Astrocyte (in vitro differentiated cells and primary cell): ENCODE measurements at regions not wholly inside any gene's neighbourhood (a gene's known extent, or its start where the extent isn't known, plus 50 kb on each side); places are given as distances from the start of the nearest gene placed in this dataset.
A peak's percentile ranks its signal among the peaks of the same experiment; 100 is the strongest.

ENCODE experiments used
- DNase-seq: peaks from one replicate; pipeline ENCODE4 v3.0.0-alpha.2; 2010; ENCODE audit warnings: low read depth
- FAIRE-seq: peaks from 2 replicates; lab custom pipeline; 2011; peaks lifted over from hg19 to GRCh38; lab: Jason Lieb, UNC
- H2AFZ ChIP-seq: 2 replicates; pipeline ENCODE4 v1.6.0; 2012; ENCODE audit warnings: low read depth, low read length, inconsistent platforms
- H3K27ac ChIP-seq: 2 replicates; pipeline ENCODE4 v1.5.1; 2011; ENCODE audit warnings: low read depth, low read length, inconsistent platforms
- H3K27me3 ChIP-seq: 2 replicates; pipeline ENCODE4 v1.6.0; 2011; ENCODE audit warnings: low read length, inconsistent platforms; ENCODE audit not compliant: insufficient read depth
- H3K36me3 ChIP-seq: 2 replicates; pipeline ENCODE4 v1.5.1; 2011; ENCODE audit warnings: low read length, inconsistent platforms; ENCODE audit not compliant: insufficient read depth
- H3K4me1 ChIP-seq: 2 replicates; pipeline ENCODE4 v1.5.1; 2011; ENCODE audit warnings: low read length, inconsistent platforms; ENCODE audit not compliant: insufficient read depth
- H3K4me2 ChIP-seq: 2 replicates; pipeline ENCODE4 v1.6.0; 2012; ENCODE audit warnings: low read length, inconsistent platforms
- H3K4me3 ChIP-seq: 2 replicates; pipeline ENCODE4 v1.5.1; 2011; ENCODE audit warnings: low read depth, mild to moderate bottlenecking, low read length, inconsistent platforms; ENCODE audit not compliant: insufficient read depth
- H3K79me2 ChIP-seq: 2 replicates; pipeline ENCODE4 v1.6.0; 2012; ENCODE audit warnings: mild to moderate bottlenecking, low read length, inconsistent platforms; ENCODE audit not compliant: insufficient read depth
- H3K9ac ChIP-seq: 2 replicates; pipeline ENCODE4 v1.6.0; 2012; ENCODE audit warnings: mild to moderate bottlenecking, low read length, inconsistent platforms
- H3K9me3 ChIP-seq: 2 replicates; pipeline ENCODE4 v1.5.1; 2012; ENCODE audit warnings: low read depth, mild to moderate bottlenecking, low read length, inconsistent platforms; ENCODE audit not compliant: insufficient read depth
- H4K20me1 ChIP-seq: 2 replicates; pipeline ENCODE4 v1.6.0; 2012; ENCODE audit warnings: low read length, inconsistent platforms; ENCODE audit not compliant: insufficient read depth
- H3K27ac Mint-ChIP-seq: one replicate; pipeline ENCODE4 v1.8.0; 2021; ENCODE audit warnings: mild to moderate bottlenecking, mixed read lengths; ENCODE audit not compliant: unreplicated experiment
- H3K27me3 Mint-ChIP-seq: one replicate; pipeline ENCODE4 v1.8.0; 2021; ENCODE audit warnings: low read depth, mixed read lengths; ENCODE audit not compliant: unreplicated experiment
- H3K36me3 Mint-ChIP-seq: one replicate; pipeline ENCODE4 v1.8.0; 2021; ENCODE audit warnings: low read depth, mixed read lengths; ENCODE audit not compliant: unreplicated experiment
- H3K4me1 Mint-ChIP-seq: one replicate; pipeline ENCODE4 v1.8.0; 2021; ENCODE audit warnings: low read depth, mixed read lengths; ENCODE audit not compliant: unreplicated experiment
- H3K4me3 Mint-ChIP-seq: one replicate; pipeline ENCODE4 v1.8.0; 2021; ENCODE audit warnings: mild to moderate bottlenecking, moderate library complexity, mixed read lengths; ENCODE audit not compliant: unreplicated experiment
- H3K9me3 Mint-ChIP-seq: one replicate; pipeline ENCODE4 v1.8.0; 2021; ENCODE audit warnings: mild to moderate bottlenecking, mixed read lengths; ENCODE audit not compliant: unreplicated experiment
- EZH2 ChIP-seq: IDR thresholded peaks from 2 replicates; pipeline ENCODE4 v1.6.1; 2012; ENCODE audit warnings: mild to moderate bottlenecking, low read length, inconsistent platforms; ENCODE audit not compliant: insufficient read depth
- TF ChIP-seq, protein P1 (sequence below): IDR thresholded peaks from 2 replicates; pipeline ENCODE4 v1.5.1; 2011; ENCODE audit warnings: low read depth, mild to moderate bottlenecking, inconsistent platforms, low read length, moderate library complexity; ENCODE audit not compliant: insufficient read depth

DNA sequence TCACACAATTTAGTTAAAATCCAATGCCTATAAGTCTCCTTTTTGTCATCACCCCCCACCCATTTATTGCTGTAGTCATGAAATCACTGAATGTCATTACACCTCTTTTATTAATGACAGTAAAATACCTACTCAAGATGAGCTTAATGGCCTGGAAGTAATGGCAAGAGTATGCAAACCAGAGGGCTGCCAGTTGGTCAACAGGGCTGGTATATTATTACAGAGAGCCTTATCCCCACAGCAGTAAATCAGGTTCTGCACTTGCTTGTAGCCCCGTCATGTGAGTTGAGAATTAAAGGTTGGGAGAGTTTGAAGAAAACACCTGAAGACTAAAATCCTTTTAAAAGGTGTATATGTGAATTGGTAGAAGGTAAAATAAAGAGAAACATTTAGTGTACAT is 372.4 kb downstream of the MAT2B start:
- Histone ChIP-seq H3K9ac (no peak overlapping the region), H3K4me3 (no peak overlapping the region), H3K79me2 (no peaks in the 10 kb centered on the region), H3K27ac (no peak overlapping the region), H3K36me3 (no peaks in the 10 kb centered on the region), H2AFZ (no peak overlapping the region), H3K4me2 (no peak overlapping the region), H3K27me3 (no peaks in the 10 kb centered on the region), H4K20me1 (no peaks in the 10 kb centered on the region), H3K4me1 (no peaks in the 10 kb centered on the region), H3K9me3 (no peaks in the 10 kb centered on the region)
- H3K4me1 Mint-ChIP-seq, result peaks cover 2% of the 10 kb centered on the region
- no peak overlapping the region for H3K4me3 Mint-ChIP-seq
- TF ChIP-seq, protein P1, sequence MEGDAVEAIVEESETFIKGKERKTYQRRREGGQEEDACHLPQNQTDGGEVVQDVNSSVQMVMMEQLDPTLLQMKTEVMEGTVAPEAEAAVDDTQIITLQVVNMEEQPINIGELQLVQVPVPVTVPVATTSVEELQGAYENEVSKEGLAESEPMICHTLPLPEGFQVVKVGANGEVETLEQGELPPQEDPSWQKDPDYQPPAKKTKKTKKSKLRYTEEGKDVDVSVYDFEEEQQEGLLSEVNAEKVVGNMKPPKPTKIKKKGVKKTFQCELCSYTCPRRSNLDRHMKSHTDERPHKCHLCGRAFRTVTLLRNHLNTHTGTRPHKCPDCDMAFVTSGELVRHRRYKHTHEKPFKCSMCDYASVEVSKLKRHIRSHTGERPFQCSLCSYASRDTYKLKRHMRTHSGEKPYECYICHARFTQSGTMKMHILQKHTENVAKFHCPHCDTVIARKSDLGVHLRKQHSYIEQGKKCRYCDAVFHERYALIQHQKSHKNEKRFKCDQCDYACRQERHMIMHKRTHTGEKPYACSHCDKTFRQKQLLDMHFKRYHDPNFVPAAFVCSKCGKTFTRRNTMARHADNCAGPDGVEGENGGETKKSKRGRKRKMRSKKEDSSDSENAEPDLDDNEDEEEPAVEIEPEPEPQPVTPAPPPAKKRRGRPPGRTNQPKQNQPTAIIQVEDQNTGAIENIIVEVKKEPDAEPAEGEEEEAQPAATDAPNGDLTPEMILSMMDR, result no peak
- no peak for TF ChIP-seq EZH2
- no peaks in the 10 kb centered on the region for H3K36me3 Mint-ChIP-seq
- H3K9me3 Mint-ChIP-seq, result no peaks in the 10 kb centered on the region
- no peaks in the 10 kb centered on the region for H3K27me3 Mint-ChIP-seq
- no peak for FAIRE-seq
- peak; percentile 35 for DNase-seq
- H3K27ac Mint-ChIP-seq, result no peak overlapping the region

DNA sequence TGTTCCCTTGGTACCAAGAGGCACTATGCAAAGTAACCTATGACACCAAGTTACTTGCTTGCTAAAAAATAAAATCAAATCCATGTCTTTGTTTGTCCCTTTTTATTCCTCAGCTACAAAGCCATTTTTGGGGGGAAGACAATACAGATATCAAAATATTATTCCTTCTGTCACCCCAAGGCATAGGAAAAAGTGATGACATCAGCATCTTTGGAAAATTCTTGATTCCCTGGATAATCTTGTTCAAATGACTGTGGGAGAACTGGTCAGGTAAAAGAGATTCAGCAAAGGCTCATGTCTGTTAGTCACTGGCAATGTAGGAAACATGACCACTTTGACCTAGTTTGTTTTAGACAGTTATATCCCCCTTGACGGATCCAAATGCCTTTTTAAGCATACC is 373.1 kb downstream of the MAT2B start:
- Histone ChIP-seq H3K36me3 (no peaks in the 10 kb centered on the region), H3K79me2 (no peaks in the 10 kb centered on the region), H3K4me1 (no peaks in the 10 kb centered on the region), H3K4me2 (no peak overlapping the region), H4K20me1 (no peaks in the 10 kb centered on the region), H3K9ac (no peak overlapping the region), H3K9me3 (no peaks in the 10 kb centered on the region), H3K27me3 (no peaks in the 10 kb centered on the region), H2AFZ (no peak overlapping the region), H3K4me3 (no peak overlapping the region), H3K27ac (no peak overlapping the region)
- H3K27ac Mint-ChIP-seq, result no peak overlapping the region
- no peak for FAIRE-seq
- no peaks in the 10 kb centered on the region for H3K27me3 Mint-ChIP-seq
- no peaks in the 10 kb centered on the region for H3K36me3 Mint-ChIP-seq
- no peak overlapping the region for H3K4me3 Mint-ChIP-seq
- H3K4me1 Mint-ChIP-seq, result peaks cover 2% of the 10 kb centered on the region
- TF ChIP-seq, protein P1, result no peak
- TF ChIP-seq EZH2, result no peak
- DNase-seq, result no peak
- H3K9me3 Mint-ChIP-seq, result no peaks in the 10 kb centered on the region

DNA sequence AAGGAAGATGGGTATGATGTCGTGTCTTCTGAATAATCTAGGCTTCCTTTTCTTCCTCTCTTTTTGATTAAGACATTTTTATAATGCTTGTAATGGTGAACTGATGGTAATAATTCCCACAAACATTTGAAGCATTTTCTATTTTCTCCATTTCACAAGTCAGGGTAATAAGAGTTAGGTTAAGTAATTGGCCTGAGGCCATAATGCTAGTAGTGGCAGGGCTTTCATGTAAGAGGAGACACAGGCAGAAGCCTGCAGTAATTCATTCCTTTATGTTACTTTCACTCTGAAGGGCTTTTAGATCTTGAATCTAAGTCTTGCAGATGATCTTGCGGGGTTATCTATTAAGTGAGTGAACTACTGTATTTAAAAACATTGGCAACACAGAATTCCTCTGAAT is 374.9 kb downstream of the MAT2B start:
- no peak for TF ChIP-seq EZH2
- TF ChIP-seq, protein P1, result no peak
- H3K9me3 ChIP-seq, result no peaks in the 10 kb centered on the region
- H3K36me3 ChIP-seq, result no peaks in the 10 kb centered on the region
- no peak overlapping the region for H3K4me2 ChIP-seq
- H3K4me3 ChIP-seq, result no peak overlapping the region
- no peak overlapping the region for H3K27ac ChIP-seq
- H3K9ac ChIP-seq, result no peak overlapping the region
- no peaks in the 10 kb centered on the region for H3K36me3 Mint-ChIP-seq
- H3K4me1 Mint-ChIP-seq, result no peaks in the 10 kb centered on the region
- no peaks in the 10 kb centered on the region for H3K4me1 ChIP-seq
- no peak overlapping the region for H3K27ac Mint-ChIP-seq
- H2AFZ ChIP-seq, result no peak overlapping the region
- peak; percentile 79 for DNase-seq
- H3K27me3 Mint-ChIP-seq, result no peaks in the 10 kb centered on the region
- no peak for FAIRE-seq
- no peaks in the 10 kb centered on the region for H3K79me2 ChIP-seq
- no peaks in the 10 kb centered on the region for H3K9me3 Mint-ChIP-seq
- no peaks in the 10 kb centered on the region for H3K27me3 ChIP-seq
- H4K20me1 ChIP-seq, result no peaks in the 10 kb centered on the region
- no peak overlapping the region for H3K4me3 Mint-ChIP-seq
